ENCODE measurements at regions not wholly inside any gene's neighbourhood (a gene's known extent, or its start where the extent isn't known, plus 50 kb on each side); places are given as distances from the start of the nearest gene placed in this dataset.

- no peak for TF ChIP-seq POLR2AphosphoS5 (IDR thresholded peaks at IDR 0.05; ENCODE audit: borderline replicate concordance, low read depth, low read length)
- no peak for TF ChIP-seq EZH2 (IDR thresholded peaks at IDR 0.05)
- no peak for TF ChIP-seq FOXP2 (optimal IDR thresholded peaks at IDR 0.05; ENCODE audit: control extremely low read depth, extremely low read length, insufficient read depth)
These were observed 184.0 kb upstream of the C1orf87 start for GRCh38 chr1:60257531-60257930.

All from SK-N-MC (cell line).